KMS-11 (cell line): ENCODE measurements at regions not wholly inside any gene's neighbourhood (a gene's known extent, or its start where the extent isn't known, plus 50 kb on each side); places are given as distances from the start of the nearest gene placed in this dataset.

ENCODE experiments used
- H2AFZ ChIP-seq: fragments of 200-600 bp; sonication (generic); 2 replicates; pipeline ENCODE4 v1.6.1; 2016; ENCODE audit warnings: antibody characterized with exemption, mixed run types, low read depth
- H3K27ac ChIP-seq: fragments of 200-600 bp; sonication (generic); 2 replicates; pipeline ENCODE4 v1.6.1; 2016; ENCODE audit warnings: mild to moderate bottlenecking, mixed run types
- H3K27me3 ChIP-seq: fragments of 200-600 bp; sonication (generic); 2 replicates; pipeline ENCODE4 v1.6.1; 2017; ENCODE audit warnings: mild to moderate bottlenecking, low read depth, mixed run types, moderate library complexity; ENCODE audit not compliant: insufficient read depth
- H3K36me3 ChIP-seq: fragments of 200-600 bp; sonication (generic); 2 replicates; pipeline ENCODE4 v1.6.1; 2017; ENCODE audit warnings: mild to moderate bottlenecking, mixed run types; ENCODE audit not compliant: insufficient read depth
- H3K4me1 ChIP-seq: fragments of 200-600 bp; sonication (generic); 2 replicates; pipeline ENCODE4 v1.6.1; 2016; ENCODE audit warnings: mild to moderate bottlenecking, low read depth, mixed run types; ENCODE audit not compliant: poor library complexity, severe bottlenecking
- H3K4me2 ChIP-seq: fragments of 200-600 bp; sonication (generic); 2 replicates; pipeline ENCODE4 v1.7.0; 2016; ENCODE audit warnings: mild to moderate bottlenecking, mixed run types
- H3K4me3 ChIP-seq: fragments of 200-600 bp; sonication (generic); IDR thresholded peaks from 2 replicates; pipeline ENCODE4 v1.6.1; 2017; ENCODE audit warnings: low read depth, low read length, mixed read lengths; ENCODE audit not compliant: insufficient read depth
- H3K79me2 ChIP-seq: fragments of 200-600 bp; sonication (generic); 2 replicates; pipeline ENCODE4 v1.6.1; 2016; ENCODE audit warnings: low read depth, mixed run types; ENCODE audit not compliant: insufficient read depth
- H3K9ac ChIP-seq: fragments of 200-600 bp; sonication (generic); 2 replicates; pipeline ENCODE4 v1.6.1; 2016; ENCODE audit warnings: mild to moderate bottlenecking, mixed run types
- H4K20me1 ChIP-seq: fragments of 200-600 bp; sonication (generic); 2 replicates; pipeline ENCODE4 v1.6.1; 2016; ENCODE audit warnings: mild to moderate bottlenecking, mixed run types; ENCODE audit not compliant: insufficient read depth
- CTCF ChIP-seq: fragments of 200-600 bp; sonication (generic); conservative IDR thresholded peaks from 2 replicates; pipeline ENCODE4 v1.6.1; 2017; ENCODE audit warnings: low read depth, mild to moderate bottlenecking, antibody characterized with exemption, low read length, moderate library complexity, mixed read lengths

GRCh38 chr12:72098622-72099021, 160.0 kb downstream of the TPH2 start:
- H3K4me3 ChIP-seq = no peak overlapping the region
- H3K27me3 ChIP-seq = no peaks in the 10 kb centered on the region
- H4K20me1 ChIP-seq = no peaks in the 10 kb centered on the region
- no peaks in the 10 kb centered on the region for H3K4me1 ChIP-seq
- no peak overlapping the region for H3K4me2 ChIP-seq
- H2AFZ ChIP-seq = no peak overlapping the region
- H3K79me2 ChIP-seq = no peaks in the 10 kb centered on the region
- no peak for TF ChIP-seq CTCF
- H3K27ac ChIP-seq = no peak overlapping the region
- no peaks in the 10 kb centered on the region for H3K36me3 ChIP-seq
- H3K9ac ChIP-seq = no peak overlapping the region

- H3K4me2 ChIP-seq = no peak overlapping the region
- no peaks in the 10 kb centered on the region for H3K4me1 ChIP-seq
- H3K4me3 ChIP-seq = no peak overlapping the region
- H3K9ac ChIP-seq = no peak overlapping the region
- no peaks in the 10 kb centered on the region for H3K36me3 ChIP-seq
- no peaks in the 10 kb centered on the region for H4K20me1 ChIP-seq
- H3K79me2 ChIP-seq = no peaks in the 10 kb centered on the region
- H2AFZ ChIP-seq = no peak overlapping the region
- no peak overlapping the region for H3K27ac ChIP-seq
- no peaks in the 10 kb centered on the region for H3K27me3 ChIP-seq
- TF ChIP-seq CTCF = no peak
Measured at GRCh38 chr12:72100854-72101253, 162.2 kb downstream of the TPH2 start.

- Histone ChIP-seq H3K27me3 (no peaks in the 10 kb centered on the region), H3K4me2 (no peak overlapping the region), H3K36me3 (no peaks in the 10 kb centered on the region), H2AFZ (no peak overlapping the region), H4K20me1 (no peaks in the 10 kb centered on the region), H3K79me2 (no peaks in the 10 kb centered on the region), H3K4me3 (no peak overlapping the region), H3K9ac (no peak overlapping the region), H3K27ac (no peak overlapping the region), H3K4me1 (no peaks in the 10 kb centered on the region)
- TF ChIP-seq CTCF = no peak
Measured at GRCh38 chr12:72102150-72102549, 163.5 kb downstream of the TPH2 start.

DNA sequence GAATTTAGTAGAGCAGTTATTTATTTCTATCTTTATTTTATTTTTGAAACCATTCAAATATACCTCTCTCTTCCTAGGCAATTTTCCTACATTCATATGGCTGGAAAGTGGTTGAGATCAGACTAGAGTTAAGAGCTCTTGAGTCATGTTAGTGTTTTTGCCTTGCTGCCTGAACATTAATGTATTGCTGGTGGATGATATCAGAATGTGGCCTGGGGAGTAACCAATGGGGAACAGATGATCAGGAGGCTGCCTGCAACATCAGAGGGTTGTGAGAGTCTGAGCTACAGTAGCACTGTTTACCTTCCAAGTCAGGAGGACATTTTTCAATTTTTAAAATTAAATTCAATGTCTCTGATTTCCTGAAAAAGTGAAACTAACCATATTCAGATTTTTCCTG, 166.3 kb upstream of the TRHDE start:
- H4K20me1 ChIP-seq = no peaks in the 10 kb centered on the region
- H3K27ac ChIP-seq = no peak overlapping the region
- H3K4me1 ChIP-seq = no peaks in the 10 kb centered on the region
- no peaks in the 10 kb centered on the region for H3K36me3 ChIP-seq
- H3K4me2 ChIP-seq = no peak overlapping the region
- no peaks in the 10 kb centered on the region for H3K27me3 ChIP-seq
- no peak overlapping the region for H2AFZ ChIP-seq
- no peak overlapping the region for H3K4me3 ChIP-seq
- no peak for TF ChIP-seq CTCF
- no peaks in the 10 kb centered on the region for H3K79me2 ChIP-seq
- H3K9ac ChIP-seq = no peak overlapping the region
